BJ (cell line): ENCODE measurements at regions not wholly inside any gene's neighbourhood (a gene's known extent, or its start where the extent isn't known, plus 50 kb on each side); places are given as distances from the start of the nearest gene placed in this dataset.

ENCODE experiments used
- CTCF ChIA-PET: fragments of 350-600 bp; formaldehyde crosslinking; extraction: SDS; loops from one replicate; lab custom pipeline; 2021; ENCODE audit warnings: antibody characterized with exemption, inconsistent platforms; lab: Yijun Ruan, JAX
- POLR2A ChIA-PET: fragments of 300-600 bp; sonication (Branson Sonifier 250); formaldehyde crosslinking; extraction: SDS; loops from one replicate; lab custom pipeline; 2021; ENCODE audit warnings: antibody characterized with exemption; lab: Charles Lee
- DNase-seq: peaks from one replicate; pipeline ENCODE4 v3.0.0-alpha.2; 2011; ENCODE audit warnings: low read depth
- H3K27me3 ChIP-seq: 2 replicates; pipeline ENCODE4 v1.6.0; 2011; ENCODE audit warnings: low read length; ENCODE audit not compliant: control insufficient read depth, insufficient read depth
- H3K36me3 ChIP-seq: 2 replicates; pipeline ENCODE4 v1.5.1; 2011; ENCODE audit warnings: low read length; ENCODE audit not compliant: control insufficient read depth, insufficient read depth
- H3K4me3 ChIP-seq: 2 replicates; pipeline ENCODE4 v1.5.1; 2011; ENCODE audit warnings: low read depth, mild to moderate bottlenecking, control low read depth, low read length
- TF ChIP-seq, protein P1 (sequence below): IDR thresholded peaks from 2 replicates; pipeline ENCODE4 v1.5.1; 2011; ENCODE audit warnings: low read depth, mild to moderate bottlenecking, control low read depth, inconsistent platforms, low read length, moderate library complexity; ENCODE audit not compliant: insufficient read depth

DNA sequence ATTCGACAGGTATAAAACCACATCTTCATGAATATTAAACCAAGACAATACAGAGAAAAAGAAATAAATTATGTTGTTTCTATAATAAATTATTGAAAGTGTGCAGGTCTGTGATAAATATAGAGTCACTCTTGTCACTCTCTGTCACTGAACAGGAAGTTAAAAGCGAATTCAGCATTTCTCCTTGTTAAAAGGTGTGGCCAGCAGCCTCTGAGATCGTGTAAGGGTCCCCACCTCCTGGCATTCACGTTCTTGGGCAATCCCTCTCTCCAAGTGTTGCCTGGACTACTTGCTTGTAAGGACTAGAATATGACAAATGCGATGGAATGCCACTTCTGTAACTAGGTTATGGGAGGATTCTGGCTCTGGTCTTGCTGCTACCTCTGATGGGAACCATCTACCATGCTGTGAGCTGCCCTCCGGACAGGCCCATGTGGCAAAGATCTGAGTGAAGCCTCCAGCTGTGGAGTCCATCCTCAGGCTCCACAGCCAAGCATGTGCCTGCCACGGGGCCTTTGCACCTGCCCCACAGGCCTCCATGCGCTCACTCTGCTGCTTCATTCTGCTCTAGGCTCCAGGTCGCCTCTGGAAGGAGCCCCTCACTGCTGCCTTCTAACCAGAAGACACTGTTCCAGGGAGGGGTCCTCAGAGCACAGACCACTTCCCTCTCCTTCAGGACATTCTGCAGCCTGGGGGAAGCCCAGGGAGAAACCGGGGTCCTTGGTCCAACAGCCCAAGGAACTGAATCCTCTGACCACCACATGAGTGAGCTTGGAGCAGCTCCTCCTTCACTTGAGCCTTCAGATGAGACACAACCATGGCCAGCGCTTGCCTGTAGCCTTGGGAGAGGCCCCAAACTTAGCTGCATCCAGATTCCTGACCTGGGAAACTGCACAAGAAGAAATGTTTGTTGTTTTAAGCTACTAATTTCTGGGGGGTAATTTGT, 202.9 kb upstream of the HDAC4 start:
- TF ChIP-seq, protein P1, sequence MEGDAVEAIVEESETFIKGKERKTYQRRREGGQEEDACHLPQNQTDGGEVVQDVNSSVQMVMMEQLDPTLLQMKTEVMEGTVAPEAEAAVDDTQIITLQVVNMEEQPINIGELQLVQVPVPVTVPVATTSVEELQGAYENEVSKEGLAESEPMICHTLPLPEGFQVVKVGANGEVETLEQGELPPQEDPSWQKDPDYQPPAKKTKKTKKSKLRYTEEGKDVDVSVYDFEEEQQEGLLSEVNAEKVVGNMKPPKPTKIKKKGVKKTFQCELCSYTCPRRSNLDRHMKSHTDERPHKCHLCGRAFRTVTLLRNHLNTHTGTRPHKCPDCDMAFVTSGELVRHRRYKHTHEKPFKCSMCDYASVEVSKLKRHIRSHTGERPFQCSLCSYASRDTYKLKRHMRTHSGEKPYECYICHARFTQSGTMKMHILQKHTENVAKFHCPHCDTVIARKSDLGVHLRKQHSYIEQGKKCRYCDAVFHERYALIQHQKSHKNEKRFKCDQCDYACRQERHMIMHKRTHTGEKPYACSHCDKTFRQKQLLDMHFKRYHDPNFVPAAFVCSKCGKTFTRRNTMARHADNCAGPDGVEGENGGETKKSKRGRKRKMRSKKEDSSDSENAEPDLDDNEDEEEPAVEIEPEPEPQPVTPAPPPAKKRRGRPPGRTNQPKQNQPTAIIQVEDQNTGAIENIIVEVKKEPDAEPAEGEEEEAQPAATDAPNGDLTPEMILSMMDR = no peak
- Histone ChIP-seq H3K27me3 (no peaks in the 10 kb centered on the region), H3K36me3 (no peaks in the 10 kb centered on the region), H3K4me3 (no peak overlapping the region)
- ChIA-PET POLR2A (no interaction called here), CTCF (no interaction called here)
- no peak for DNase-seq

DNA sequence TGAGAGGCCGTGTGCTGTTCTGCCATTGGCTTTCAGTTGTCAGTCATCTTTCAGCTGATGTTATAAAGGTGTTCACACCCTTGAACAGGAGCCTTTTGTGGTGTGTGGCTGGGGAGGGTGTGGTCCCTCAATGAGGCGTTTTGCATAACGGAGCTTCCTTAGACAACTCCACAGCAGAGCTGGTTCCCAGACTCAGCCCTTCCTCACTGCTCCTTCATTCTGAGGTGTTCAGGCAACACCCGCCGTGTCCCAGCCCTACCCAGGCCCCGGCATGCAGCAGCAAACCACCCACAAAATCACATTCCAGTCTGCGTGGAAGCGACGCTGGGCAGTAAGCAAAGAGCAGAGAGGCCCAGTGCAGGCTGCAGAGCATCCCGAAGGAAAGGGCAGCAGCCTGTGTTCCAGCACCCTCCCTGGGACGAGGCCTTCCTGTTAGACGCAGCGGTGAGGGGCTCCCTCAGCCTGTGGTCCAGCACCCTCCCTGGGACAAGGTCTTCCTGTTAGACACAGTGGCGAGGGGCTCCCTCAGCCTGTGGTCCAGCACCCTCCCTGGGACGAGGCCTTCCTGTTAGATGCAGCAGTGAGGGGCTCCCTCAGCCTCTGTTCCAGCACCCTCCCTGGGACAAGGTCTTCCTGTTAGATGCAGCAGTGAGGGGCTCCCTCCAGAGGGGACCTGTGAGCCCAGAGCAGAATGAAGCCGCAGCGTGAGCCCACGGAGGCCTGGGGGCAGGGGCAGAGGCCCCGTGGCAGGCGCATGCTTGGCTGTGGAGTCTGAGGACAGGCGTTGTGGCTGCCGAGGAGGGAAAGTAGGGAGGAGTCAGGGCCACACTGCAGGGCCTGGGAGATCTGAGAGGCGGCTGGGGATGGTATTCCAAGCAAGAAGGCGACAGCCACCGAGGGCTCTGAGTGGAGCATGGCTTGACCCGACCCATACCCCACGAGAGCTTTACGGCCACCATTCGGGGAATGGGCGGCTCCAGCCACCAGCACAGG, 201.8 kb upstream of the HDAC4 start:
- DNase-seq = no peak
- H3K36me3 ChIP-seq = no peaks in the 10 kb centered on the region
- H3K27me3 ChIP-seq = no peaks in the 10 kb centered on the region
- TF ChIP-seq, protein P1 = no peak
- H3K4me3 ChIP-seq = no peak overlapping the region
- CTCF ChIA-PET = no interaction called here
- POLR2A ChIA-PET = no interaction called here

- ChIA-PET POLR2A (no interaction called here), CTCF (no interaction called here)
- H3K27me3 ChIP-seq = no peaks in the 10 kb centered on the region
- H3K36me3 ChIP-seq = no peaks in the 10 kb centered on the region
- H3K4me3 ChIP-seq = no peak overlapping the region
- TF ChIP-seq, protein P1 = no peak
- no peak for DNase-seq
These were observed 201.1 kb upstream of the HDAC4 start for GRCh38 chr2:239601880-239602279.

DNA sequence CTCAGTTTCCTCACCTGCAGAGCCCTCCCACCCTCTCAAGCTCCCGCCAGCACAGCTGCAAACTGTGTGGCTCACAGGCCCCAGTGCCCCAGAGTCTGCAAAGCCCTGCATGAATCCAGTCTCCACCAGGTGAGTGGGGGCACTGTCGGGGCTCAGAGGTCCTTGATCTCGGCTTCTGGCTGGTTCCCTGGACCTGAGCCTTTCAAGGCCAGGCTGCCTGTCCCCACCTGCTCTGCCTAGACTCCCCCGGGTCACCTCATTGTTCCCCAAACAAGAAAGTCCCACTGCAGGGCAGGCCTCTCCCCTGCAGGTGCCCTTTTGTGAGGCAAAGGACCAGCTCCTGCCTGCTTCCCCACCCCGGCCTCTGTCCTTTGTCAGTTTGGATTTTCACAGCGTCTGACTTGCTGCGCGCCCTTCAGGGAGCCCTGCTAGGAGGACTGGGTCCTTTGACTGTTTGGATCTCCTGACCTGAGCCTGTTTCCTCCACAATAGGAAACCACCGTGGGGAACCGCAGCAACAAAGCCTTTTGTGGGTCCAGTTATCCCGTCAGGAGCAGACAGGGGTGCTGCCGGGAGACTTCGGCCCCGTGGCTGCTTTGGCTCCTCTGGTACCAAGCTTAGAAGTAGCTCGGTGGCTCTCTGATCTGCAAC, 200.5 kb upstream of the HDAC4 start:
- TF ChIP-seq, protein P1 = no peak
- CTCF ChIA-PET = no interaction called here
- H3K36me3 ChIP-seq = no peaks in the 10 kb centered on the region
- POLR2A ChIA-PET = no interaction called here
- H3K4me3 ChIP-seq = no peak overlapping the region
- no peak for DNase-seq
- H3K27me3 ChIP-seq = no peaks in the 10 kb centered on the region
